Activated CD4-positive, alpha-beta T cell treated with anti-CD3 and anti-CD28 coated beads for 24 hours (primary cell): ENCODE measurements at regions not wholly inside any gene's neighbourhood (a gene's known extent, or its start where the extent isn't known, plus 50 kb on each side); places are given as distances from the start of the nearest gene placed in this dataset.

ENCODE experiments used
- DNase-seq, 2 donors: peaks; one replicate each; pipeline ENCODE4 v3.0.0-alpha.2; 2020; ENCODE audit warnings: low read depth in 2 of 2

GRCh38 chr19:29323440-29324290 lies 110.7 kb upstream of the UQCRFS1 start:
- DNase-seq: no peak

DNA sequence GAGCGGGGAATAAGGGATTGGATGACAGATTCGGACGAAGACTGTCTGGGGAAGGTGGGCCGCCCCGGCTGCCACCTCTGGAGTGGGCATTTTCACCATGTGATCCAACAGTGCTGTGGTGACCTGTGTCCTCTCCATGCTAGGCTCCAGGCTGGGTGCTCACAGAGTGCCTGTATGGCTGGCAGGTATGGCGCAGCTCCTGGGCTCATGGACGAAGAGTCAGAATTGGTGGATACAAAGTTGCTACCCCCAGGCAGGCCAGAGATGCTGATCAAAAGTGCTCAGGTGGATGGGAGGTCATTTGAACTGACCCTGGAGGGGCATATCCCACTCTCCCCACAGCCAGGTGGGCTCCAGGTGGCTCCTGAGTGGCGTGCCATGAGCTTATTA lies 111.3 kb upstream of the UQCRFS1 start:
- DNase-seq: no peak

DNA sequence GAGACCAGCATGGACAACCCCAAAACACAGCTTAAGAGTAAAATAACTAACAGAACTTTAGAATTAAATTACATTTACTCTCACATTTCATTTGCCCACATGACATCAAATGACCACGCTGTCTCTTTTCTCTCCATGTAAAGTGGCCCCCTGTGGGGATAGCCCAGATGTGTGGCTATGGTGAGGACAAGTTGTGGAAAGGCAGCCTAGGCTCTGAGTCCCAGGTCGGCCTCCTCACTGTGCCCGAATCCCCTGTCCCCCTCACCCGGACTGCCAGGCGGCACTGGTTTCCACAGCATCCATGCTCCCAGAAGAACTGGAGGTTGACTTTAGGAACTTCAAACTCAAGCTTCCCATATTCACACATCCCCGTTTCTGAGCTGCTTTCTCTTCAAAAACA lies 111.8 kb upstream of the UQCRFS1 start:
- no peak for DNase-seq

DNA sequence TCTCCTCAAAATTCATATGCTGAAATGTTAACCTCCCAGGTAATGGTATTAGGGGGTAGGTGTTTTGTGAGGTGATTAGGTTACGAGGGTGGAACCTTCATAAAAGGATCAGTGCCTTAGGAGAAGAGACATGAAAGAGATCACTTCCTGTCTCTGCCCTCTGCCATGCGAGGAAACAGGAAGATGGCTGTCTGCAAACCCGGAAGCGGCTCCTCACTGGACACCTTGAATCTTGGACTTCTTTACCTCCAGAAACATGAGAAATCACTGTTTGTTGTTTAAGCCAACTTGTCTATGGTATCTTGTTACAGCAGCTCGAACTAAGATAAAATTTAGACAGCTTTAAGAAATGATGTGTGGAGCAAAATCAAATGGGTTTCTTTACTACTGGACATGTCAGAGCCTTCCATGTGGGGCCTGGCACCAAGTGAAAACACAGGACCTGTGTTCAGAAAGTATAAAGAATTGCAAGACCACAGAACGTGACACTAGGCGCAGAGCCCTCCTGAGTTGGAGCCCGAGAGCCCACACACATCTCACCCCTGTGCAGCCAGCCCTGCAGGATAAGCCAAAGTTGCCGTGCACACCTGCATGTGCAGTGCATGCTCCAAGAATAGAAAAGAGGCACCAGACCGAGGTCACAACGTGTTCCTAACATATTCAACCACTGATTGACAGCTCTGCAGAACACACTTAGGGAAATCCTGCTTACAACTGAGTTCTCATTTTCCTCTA lies 112.5 kb upstream of the UQCRFS1 start:
- no peak for DNase-seq

- no peak for DNase-seq
These were observed 113.4 kb upstream of the UQCRFS1 start for GRCh38 chr19:29326351-29326750.

DNA sequence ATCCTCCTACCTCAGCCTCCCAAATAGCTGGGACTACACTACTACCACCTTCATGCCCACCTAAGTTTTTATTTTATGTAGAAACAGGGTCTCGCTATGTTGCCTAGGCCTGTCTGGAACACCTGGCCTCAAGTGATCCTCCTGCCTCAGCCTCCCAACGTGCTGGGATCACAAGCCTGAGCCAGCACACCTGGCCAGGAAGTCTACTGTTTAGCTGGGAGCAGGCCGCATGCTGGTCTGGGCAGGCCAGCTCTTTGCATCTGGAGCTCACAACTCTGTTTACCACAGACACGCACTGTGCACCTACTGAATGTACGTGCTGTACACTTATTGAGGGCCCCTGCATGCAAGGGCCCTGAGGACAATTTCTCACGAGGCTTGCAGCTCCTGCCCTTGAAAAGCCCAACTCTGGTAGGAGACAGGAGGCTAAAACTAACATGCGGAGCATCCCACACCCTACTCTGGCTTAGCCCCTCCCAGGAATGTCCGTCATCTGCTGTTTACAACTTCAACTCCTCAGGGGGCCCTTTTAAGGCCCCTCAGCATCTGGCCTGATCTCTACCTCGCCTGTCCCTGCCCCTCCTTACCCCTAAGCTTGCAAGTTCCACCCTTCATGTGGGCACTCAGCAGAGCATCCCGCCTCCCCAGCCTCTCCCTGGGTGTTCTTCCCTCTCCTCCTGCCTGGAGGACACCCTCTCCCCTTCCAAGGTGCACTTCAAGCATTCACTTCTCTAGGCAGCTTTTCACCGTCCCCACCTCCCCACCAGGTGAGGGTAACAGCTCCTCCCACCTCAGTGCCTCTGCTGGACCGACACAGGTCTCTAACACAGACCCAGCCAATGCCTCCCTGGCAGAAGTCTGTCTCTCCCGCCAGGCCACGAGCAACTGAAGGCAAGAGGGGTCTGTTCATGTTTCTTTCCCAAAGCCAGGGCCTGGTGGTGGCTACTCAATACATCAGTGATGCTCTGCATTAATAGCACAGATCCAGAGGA lies 114.2 kb upstream of the UQCRFS1 start:
- DNase-seq: no peak

- no peak for DNase-seq
These were observed 115.6 kb upstream of the UQCRFS1 start for GRCh38 chr19:29328586-29328985.

DNA sequence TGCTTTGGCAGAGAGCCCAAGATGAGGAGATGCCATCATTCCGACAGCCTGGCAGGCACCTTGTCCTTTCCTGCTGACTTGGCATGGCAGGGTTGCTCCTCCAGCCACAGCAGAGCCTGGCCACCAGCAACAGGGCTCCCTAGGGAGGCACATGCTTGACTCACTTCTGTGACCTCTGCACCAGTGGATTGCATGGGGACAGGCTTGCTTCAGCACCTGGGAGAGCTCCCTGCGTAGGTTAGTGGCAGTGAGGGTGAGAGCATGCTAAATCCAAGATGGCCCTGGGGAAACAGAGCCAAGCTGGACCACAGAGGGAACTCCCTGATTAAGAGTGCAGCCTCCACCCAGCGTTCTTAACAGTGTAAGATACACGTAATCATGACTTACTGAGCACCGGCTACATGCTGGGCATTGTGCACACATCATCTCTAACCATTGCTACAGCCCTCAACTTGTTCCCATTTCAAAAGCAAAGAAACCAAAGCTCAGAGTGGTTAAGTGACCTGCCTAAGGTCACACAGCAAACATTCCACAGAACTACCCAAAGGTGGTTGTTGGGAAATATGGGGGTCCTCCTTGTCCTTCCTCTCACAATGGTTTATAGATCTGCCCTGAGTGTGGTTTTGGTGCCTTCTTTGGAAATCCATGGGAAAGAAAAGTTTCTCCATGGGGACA lies 116.6 kb upstream of the UQCRFS1 start:
- no peak for DNase-seq

- no peak for DNase-seq
These were observed 123.5 kb upstream of the UQCRFS1 start for GRCh38 chr19:29336425-29336824.

- DNase-seq: no peak
These were observed 124.1 kb upstream of the UQCRFS1 start for GRCh38 chr19:29337029-29337428.

- no peak for DNase-seq
These were observed 125.5 kb upstream of the UQCRFS1 start for GRCh38 chr19:29338480-29338879.

DNA sequence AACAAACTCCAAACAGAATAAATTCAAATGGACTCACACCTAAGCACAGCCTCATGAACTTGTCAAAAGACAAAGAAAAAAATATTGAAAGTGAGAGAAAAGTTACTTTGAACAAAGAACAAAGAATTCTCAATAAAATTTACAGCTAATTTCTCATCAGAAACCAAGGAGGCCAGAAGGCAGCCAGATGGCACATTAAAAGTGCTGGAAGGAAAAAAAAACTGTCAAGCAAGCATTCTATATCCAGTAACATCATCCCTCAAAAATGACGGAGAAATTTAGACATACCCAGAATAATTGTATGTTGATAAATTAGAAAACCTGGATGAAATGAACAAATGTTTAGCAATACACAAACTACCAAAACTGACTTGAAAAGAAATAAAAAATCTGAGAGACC lies 129.8 kb upstream of the UQCRFS1 start:
- DNase-seq: no peak

DNA sequence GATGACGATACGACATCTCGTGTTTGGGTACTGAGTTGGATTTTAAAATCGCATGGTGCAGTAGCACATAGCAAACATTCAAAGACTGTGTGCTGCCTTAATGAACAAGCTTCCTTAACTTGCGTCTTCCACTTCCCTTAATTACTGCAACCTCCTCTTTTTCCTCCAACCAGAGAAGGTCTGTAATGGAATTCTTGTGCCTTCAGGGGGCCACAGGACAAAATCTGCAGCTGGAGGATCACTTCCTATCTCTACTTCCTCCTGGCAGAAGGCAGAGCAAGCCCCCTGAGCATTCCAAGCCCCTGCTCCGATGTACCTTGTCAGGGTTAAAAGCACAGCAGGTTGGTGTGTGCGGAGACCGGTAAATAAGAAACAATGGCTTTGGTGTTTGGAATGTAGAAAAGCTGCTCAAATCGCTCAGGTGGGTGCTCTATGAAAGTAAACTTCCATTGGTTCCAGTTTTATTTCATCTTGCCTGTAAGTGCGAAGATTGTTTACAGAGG lies 151.3 kb upstream of the UQCRFS1 start:
- DNase-seq: no peak

DNA sequence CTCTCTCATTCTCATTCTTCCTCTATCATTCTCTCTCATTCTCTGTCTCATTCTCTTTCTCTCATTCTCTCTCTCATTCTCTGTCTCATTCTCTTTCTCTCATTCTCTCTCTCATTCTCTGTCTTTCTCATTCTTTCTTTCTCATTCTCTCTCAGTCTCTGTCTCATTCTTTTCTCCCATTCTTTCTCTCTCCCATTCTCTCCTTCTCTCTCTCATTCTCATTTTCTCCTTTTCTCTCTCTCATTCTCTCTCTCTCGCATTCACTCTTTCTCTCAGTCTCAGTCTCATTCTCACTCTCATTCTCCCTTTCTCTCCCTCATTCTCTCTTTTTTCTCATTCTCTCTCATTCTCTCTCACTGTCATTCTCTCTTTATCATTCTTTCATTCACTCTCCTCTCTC lies 152.0 kb upstream of the UQCRFS1 start:
- no peak for DNase-seq

- DNase-seq: no peak
These were observed 153.0 kb upstream of the UQCRFS1 start for GRCh38 chr19:29365836-29366417.

DNA sequence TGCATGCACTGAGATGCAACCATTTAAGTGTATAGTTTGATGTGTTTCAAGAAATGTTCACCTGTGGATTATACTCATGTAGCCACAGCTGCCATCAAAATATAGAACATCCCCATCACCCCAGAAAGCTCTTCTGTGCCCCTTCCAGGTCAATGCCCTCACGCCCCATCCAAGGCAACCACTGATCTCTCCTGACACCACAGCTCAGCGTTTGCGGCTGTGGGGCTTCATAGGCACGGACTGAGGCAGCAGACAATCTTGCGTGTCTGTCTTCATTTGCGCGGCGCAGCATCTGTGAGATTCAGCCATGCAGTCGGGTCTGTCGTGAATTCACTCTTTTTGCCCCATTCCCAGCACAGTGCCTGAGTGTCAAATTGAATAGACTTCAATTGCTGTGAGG lies 153.8 kb upstream of the UQCRFS1 start:
- no peak for DNase-seq

GRCh38 chr19:29367791-29368222 lies 154.9 kb upstream of the UQCRFS1 start:
- DNase-seq: no peak

DNA sequence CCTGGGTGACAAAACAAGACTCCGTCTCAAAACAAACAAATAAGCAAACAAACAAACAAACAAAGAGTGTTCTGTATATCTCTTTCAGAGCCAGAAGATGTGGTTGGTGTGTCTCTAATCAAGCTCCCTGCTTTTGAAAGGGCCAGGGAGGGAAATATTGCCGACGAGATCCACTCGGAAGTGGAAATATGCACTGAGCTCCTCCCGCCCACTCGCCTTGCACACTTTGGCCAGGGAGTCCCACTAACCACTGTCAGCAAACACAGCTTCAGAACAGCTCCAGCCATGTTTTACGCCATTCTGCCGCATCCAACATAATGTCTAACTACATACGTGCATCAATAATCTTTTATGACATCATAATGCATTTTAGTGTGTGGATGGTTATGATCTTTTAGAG lies 155.5 kb upstream of the VSTM2B start:
- DNase-seq: no peak

DNA sequence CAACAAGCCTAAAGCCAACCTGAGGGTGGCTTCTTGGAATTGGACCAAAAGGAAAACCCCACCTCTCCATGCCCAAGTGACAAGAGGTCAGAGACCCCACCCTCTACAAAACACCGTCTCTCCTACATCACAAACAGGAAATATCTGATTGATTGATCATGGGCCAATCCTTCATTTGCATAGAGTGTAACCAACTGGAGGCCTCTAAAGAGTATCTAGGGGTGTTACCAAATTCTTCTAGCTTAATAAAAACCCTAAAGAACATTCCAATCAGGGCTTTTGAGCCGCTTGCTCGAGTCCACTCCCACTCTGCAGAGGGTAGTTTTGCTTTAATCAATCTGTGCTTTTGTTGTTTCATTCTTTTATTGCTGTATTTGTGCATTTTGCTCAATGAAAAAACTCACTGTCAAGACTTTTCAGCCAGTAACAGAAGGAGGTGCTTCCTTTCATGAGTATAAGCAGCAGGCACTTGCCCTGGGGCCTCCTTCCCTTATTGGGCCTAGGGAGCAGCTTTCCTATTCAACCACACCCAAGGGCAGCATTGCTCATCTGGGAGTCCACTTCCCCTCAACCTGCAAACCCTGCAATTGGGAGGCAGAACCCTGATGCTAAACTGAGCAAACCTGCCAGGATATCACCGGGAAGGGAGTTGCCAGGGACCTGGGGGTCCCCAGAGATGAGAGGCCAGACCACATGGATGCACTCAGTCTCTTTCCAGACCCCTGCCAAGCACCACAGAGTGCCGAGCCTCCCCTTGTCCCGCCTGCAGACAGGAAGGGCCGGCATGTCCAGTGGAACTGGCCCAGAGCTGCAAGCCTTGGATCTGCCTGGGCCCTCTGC lies 154.3 kb upstream of the VSTM2B start:
- no peak for DNase-seq

DNA sequence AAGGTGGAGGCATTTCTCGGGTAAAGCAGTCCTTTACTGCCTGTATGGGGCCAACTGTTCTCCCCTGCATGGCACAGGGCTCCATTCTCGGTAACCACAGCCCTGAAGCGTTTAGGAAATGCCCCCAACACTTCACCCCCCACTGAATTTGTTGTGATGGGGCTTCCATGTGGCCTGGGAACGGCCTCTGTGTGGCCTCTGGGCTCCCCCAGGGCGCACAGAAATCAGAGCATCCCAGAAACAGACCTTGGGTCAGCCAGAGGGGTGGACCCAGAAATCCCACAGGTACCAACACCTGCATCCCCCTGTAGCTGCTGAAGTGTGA lies 153.7 kb upstream of the VSTM2B start:
- DNase-seq: no peak
